ENCODE measurements at regions not wholly inside any gene's neighbourhood (a gene's known extent, or its start where the extent isn't known, plus 50 kb on each side); places are given as distances from the start of the nearest gene placed in this dataset.
"Not testable (repeated sequence)": the region's sequence is repeated elsewhere in the genome, so short reads cannot be mapped to it uniquely, and the experiment has no call there.

- no peak for DNase-seq (ENCODE audit: low spot score)
- TF ChIP-seq CTCF (IDR thresholded peaks at IDR 0.05) = no peak
- Histone ChIP-seq H3K4me3 (no peak overlapping the region), H3K27ac (no peak overlapping the region)
Observed at GRCh38 chr20:59110607-59111006, 53.0 kb upstream of the ZNF831 start.

- no peak for TF ChIP-seq CTCF (IDR thresholded peaks at IDR 0.05)
- Histone ChIP-seq H3K4me3 (no peak overlapping the region), H3K27ac (no peak overlapping the region)
- peak; percentile 47 for DNase-seq (ENCODE audit: low spot score)
Observed at GRCh38 chr20:59105581-59105980, 58.0 kb upstream of the ZNF831 start.

- no peak for TF ChIP-seq CTCF (IDR thresholded peaks at IDR 0.05)
- H3K4me3 ChIP-seq = no peak overlapping the region
- no peak for DNase-seq (ENCODE audit: low spot score)
- no peak overlapping the region for H3K27ac ChIP-seq
Observed at GRCh38 chr20:59104831-59105230, 58.8 kb upstream of the ZNF831 start.

GRCh38 chr20:59103573-59103972 lies 60.0 kb upstream of the ZNF831 start:
- H3K27ac ChIP-seq = no peak overlapping the region
- no peak for TF ChIP-seq CTCF (IDR thresholded peaks at IDR 0.05)
- H3K4me3 ChIP-seq = no peak overlapping the region
- DNase-seq (ENCODE audit: low spot score) = no peak

GRCh38 chr20:59102841-59103299 lies 60.3 kb upstream of the PRELID3B start:
- H3K4me3 ChIP-seq = no peak overlapping the region
- no peak for DNase-seq (ENCODE audit: low spot score)
- TF ChIP-seq CTCF (IDR thresholded peaks at IDR 0.05) = no peak
- no peak overlapping the region for H3K27ac ChIP-seq

GRCh38 chr20:59101961-59102360 lies 59.4 kb upstream of the PRELID3B start:
- TF ChIP-seq CTCF (IDR thresholded peaks at IDR 0.05) = no peak
- no peak for DNase-seq (ENCODE audit: low spot score)
- Histone ChIP-seq H3K27ac (no peak overlapping the region), H3K4me3 (no peak overlapping the region)

GRCh38 chr20:59099864-59100263 lies 57.3 kb upstream of the PRELID3B start:
- DNase-seq (ENCODE audit: low spot score); H3K4me3 ChIP-seq; H3K27ac ChIP-seq: not testable (repeated sequence)

- no peak for DNase-seq (ENCODE audit: low spot score)
- no peak overlapping the region for H3K27ac ChIP-seq
- no peak for TF ChIP-seq CTCF (IDR thresholded peaks at IDR 0.05)
- no peak overlapping the region for H3K4me3 ChIP-seq
Observed at GRCh38 chr20:59095140-59095539, 52.6 kb upstream of the PRELID3B start.
